RWPE1 (cell line): ENCODE measurements at regions not wholly inside any gene's neighbourhood (a gene's known extent, or its start where the extent isn't known, plus 50 kb on each side); places are given as distances from the start of the nearest gene placed in this dataset.

Source experiments
- CTCF ChIA-PET: fragments of 350-600 bp; sonication (Branson Sonifier 250); formaldehyde crosslinking; extraction: SDS; loops from one replicate; lab custom pipeline; 2021; lab: Yijun Ruan, JAX
- POLR2A ChIA-PET: fragments of 400-600 bp; formaldehyde crosslinking; extraction: SDS; loops from one replicate; lab custom pipeline; 2020; ENCODE audit warnings: antibody characterized with exemption; ENCODE audit not compliant: low non-redundant PET; lab: Yijun Ruan, JAX
- DNase-seq: peaks from one replicate; pipeline ENCODE4 v3.0.0; 2012; ENCODE audit warnings: low spot score
- H3K27ac ChIP-seq: fragments of 450-650 bp; 2 replicates; pipeline ENCODE4 v1.5.1; 2017
- TF ChIP-seq, protein P1 (sequence below): fragments of 450-650 bp; conservative IDR thresholded peaks from 2 replicates; pipeline ENCODE4 v1.5.1; 2017; ENCODE audit warnings: low read depth, mild to moderate bottlenecking

DNA sequence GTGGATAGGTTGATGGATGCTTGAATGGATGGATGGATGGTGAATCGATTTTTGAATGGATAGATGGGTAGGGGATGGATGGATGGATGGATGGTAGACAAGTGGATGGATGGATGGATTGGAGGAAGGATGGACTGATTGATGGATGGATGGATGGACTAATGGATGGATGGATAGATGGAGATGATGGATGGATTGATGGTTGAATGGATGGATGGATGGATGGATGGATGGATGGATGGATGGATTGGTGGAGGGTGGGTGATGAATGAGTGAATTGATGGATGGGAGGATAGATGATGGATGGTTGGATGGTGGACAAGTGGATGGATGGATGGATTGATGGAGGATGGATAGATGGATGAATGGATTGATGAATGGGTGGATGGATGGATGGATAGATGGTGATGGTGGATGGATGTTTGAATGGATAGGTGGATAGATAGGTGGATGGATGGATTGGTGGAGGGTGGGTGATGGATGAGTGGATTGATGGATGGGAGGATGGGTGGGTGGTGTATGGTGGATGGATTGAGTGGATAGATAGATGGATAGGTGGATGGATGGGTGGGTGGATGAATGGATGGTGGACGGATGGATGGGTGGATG is 1140.9 kb downstream of the BRD1 start:
- DNase-seq, result no peak
- H3K27ac ChIP-seq, result no peak overlapping the region
- ChIA-PET POLR2A (no interaction called here), CTCF (no interaction called here)
- TF ChIP-seq, protein P1, sequence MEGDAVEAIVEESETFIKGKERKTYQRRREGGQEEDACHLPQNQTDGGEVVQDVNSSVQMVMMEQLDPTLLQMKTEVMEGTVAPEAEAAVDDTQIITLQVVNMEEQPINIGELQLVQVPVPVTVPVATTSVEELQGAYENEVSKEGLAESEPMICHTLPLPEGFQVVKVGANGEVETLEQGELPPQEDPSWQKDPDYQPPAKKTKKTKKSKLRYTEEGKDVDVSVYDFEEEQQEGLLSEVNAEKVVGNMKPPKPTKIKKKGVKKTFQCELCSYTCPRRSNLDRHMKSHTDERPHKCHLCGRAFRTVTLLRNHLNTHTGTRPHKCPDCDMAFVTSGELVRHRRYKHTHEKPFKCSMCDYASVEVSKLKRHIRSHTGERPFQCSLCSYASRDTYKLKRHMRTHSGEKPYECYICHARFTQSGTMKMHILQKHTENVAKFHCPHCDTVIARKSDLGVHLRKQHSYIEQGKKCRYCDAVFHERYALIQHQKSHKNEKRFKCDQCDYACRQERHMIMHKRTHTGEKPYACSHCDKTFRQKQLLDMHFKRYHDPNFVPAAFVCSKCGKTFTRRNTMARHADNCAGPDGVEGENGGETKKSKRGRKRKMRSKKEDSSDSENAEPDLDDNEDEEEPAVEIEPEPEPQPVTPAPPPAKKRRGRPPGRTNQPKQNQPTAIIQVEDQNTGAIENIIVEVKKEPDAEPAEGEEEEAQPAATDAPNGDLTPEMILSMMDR, result no peak

DNA sequence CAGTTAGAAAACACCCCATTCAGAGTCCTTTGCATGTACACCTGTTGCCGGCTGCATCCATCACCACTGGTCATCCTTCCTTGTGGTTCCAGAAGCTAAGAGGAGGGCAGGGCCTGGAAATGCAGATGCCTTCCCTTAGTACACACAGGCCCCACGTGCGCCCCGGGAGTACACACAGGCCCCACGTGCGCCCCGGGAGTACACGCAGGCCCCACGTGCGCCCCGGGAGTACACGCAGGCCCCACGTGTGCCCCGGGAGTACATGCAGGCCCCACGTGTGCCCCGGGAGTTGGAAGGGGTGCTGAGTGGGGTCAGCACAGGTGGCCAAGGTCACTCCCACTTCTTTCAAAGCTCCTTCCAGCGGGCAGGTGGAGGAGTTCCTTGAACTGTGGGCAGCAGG is 1141.9 kb downstream of the BRD1 start:
- H3K27ac ChIP-seq, result no peak overlapping the region
- CTCF ChIA-PET, result no interaction called here
- POLR2A ChIA-PET, result no interaction called here
- DNase-seq, result no peak
- TF ChIP-seq, protein P1, result no peak

- H3K27ac ChIP-seq, result no peak overlapping the region
- CTCF ChIA-PET, result no interaction called here
- POLR2A ChIA-PET, result no interaction called here
- DNase-seq, result no peak
- TF ChIP-seq, protein P1, result no peak
Observed at GRCh38 chr22:48683640-48684039, 1144.0 kb downstream of the BRD1 start.

DNA sequence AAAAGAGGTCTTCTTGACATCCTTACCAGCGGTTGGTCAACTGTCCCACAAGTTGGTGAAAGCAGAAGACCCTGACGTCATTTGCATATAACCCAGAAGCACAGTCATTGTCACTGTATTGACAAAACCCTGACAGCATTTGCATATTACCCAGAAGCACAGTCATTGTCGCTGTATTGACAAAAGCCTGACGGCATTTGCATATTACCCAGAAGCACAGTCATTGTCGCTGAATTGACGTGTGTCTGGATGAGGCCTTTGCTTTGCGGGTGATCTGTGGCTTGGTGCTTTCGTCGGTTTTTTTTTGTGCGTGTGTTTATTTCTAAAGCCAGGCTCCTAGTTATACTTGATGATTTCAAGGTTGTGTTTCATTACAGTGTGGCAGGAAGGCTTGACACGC is 1145.2 kb downstream of the BRD1 start:
- H3K27ac ChIP-seq, result no peak overlapping the region
- TF ChIP-seq, protein P1, result no peak
- ChIA-PET POLR2A (no interaction called here), CTCF (no interaction called here)
- DNase-seq, result no peak

DNA sequence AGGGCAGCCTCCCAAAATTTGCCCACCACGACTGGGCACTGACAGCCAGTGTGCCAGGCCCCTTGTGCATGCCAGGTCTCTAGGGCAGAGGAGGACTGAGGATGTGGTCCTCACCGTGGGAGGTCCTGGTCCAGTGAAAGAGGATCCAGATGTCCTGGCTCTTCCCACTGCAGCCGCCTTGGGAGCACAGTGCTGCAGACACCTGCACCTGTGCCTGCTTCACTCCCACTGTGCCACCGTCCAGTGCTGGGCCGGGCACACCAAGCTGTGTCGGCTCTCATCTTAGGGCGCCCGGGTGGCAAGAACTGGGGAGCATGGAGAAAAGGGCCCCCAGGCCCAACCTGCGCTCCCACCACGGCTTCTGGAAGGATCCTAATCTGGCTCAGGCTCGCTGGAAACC is 1147.1 kb downstream of the BRD1 start:
- CTCF ChIA-PET, result no interaction called here
- TF ChIP-seq, protein P1, result no peak
- DNase-seq, result no peak
- POLR2A ChIA-PET, result no interaction called here
- no peak overlapping the region for H3K27ac ChIP-seq

- CTCF ChIA-PET, result no interaction called here
- POLR2A ChIA-PET, result no interaction called here
- H3K27ac ChIP-seq, result no peak overlapping the region
- DNase-seq, result no peak
- TF ChIP-seq, protein P1, result no peak
Observed at GRCh38 chr22:48679656-48680555, 1147.8 kb downstream of the BRD1 start.
